Jurkat, Clone E6-1 (cell line): ENCODE measurements at regions not wholly inside any gene's neighbourhood (a gene's known extent, or its start where the extent isn't known, plus 50 kb on each side); places are given as distances from the start of the nearest gene placed in this dataset.
"Not testable (repeated sequence)": the region's sequence is repeated elsewhere in the genome, so short reads cannot be mapped to it uniquely, and the experiment has no call there.

Experiments used
- DNase-seq: peaks from one replicate; pipeline ENCODE4 v3.0.0-alpha.2; 2011; ENCODE audit warnings: low read depth, low spot score
- H3K4me3 ChIP-seq: 2 replicates; pipeline ENCODE4 v1.5.1; 2011; ENCODE audit warnings: mild to moderate bottlenecking, low read length, control low read depth, moderate library complexity

GRCh38 chr2:185436787-185437372, 301.7 kb upstream of the FSIP2 start:
- H3K4me3 ChIP-seq, result no peak overlapping the region
- no peak for DNase-seq

- DNase-seq, result no peak
These were observed 297.1 kb upstream of the FSIP2 start for GRCh38 chr2:185441486-185442005.

GRCh38 chr2:185456517-185456916, 282.1 kb upstream of the FSIP2 start:
- no peak overlapping the region for H3K4me3 ChIP-seq
- DNase-seq, result no peak

More at GRCh38 chr2:185441486-185442005, 297.1 kb upstream of the FSIP2 start:
- no peak overlapping the region for H3K4me3 ChIP-seq

- no peak for DNase-seq
- H3K4me3 ChIP-seq, result no peak overlapping the region
These were observed 275.1 kb upstream of the FSIP2 start for GRCh38 chr2:185463481-185463880.

- H3K4me3 ChIP-seq, result no peak overlapping the region
- DNase-seq, result no peak
These were observed 271.7 kb upstream of the FSIP2 start for GRCh38 chr2:185466915-185467314.

GRCh38 chr2:185471441-185471840, 267.2 kb upstream of the FSIP2 start:
- DNase-seq, result no peak
- H3K4me3 ChIP-seq, result no peak overlapping the region

GRCh38 chr2:185472574-185472973, 266.0 kb upstream of the FSIP2 start:
- no peak for DNase-seq

GRCh38 chr2:185473838-185474237, 264.8 kb upstream of the FSIP2 start:
- no peak for DNase-seq
- no peak overlapping the region for H3K4me3 ChIP-seq

More at GRCh38 chr2:185472574-185472973, 266.0 kb upstream of the FSIP2 start:
- no peak overlapping the region for H3K4me3 ChIP-seq

- no peak overlapping the region for H3K4me3 ChIP-seq
- DNase-seq, result no peak
These were observed 262.7 kb upstream of the FSIP2 start for GRCh38 chr2:185475914-185476313.

GRCh38 chr2:185477452-185477851, 261.2 kb upstream of the FSIP2 start:
- no peak for DNase-seq

GRCh38 chr2:185484602-185485001, 254.0 kb upstream of the FSIP2 start:
- no peak overlapping the region for H3K4me3 ChIP-seq

More at GRCh38 chr2:185477452-185477851, 261.2 kb upstream of the FSIP2 start:
- no peak overlapping the region for H3K4me3 ChIP-seq

GRCh38 chr2:185502351-185502750, 236.3 kb upstream of the FSIP2 start:
- no peak for DNase-seq
- H3K4me3 ChIP-seq, result no peak overlapping the region

More at GRCh38 chr2:185484602-185485001, 254.0 kb upstream of the FSIP2 start:
- no peak for DNase-seq

- DNase-seq, result no peak
- H3K4me3 ChIP-seq, result no peak overlapping the region
These were observed 230.9 kb upstream of the FSIP2 start for GRCh38 chr2:185507719-185508118.

- no peak for DNase-seq
- H3K4me3 ChIP-seq, result no peak overlapping the region
These were observed 228.5 kb upstream of the FSIP2 start for GRCh38 chr2:185510060-185510459.

GRCh38 chr2:185511925-185512324, 226.7 kb upstream of the FSIP2 start:
- H3K4me3 ChIP-seq, result no peak overlapping the region
- no peak for DNase-seq

- no peak overlapping the region for H3K4me3 ChIP-seq
- DNase-seq, result no peak
These were observed 216.1 kb upstream of the FSIP2 start for GRCh38 chr2:185522472-185522871.

GRCh38 chr2:185524242-185524641, 214.4 kb upstream of the FSIP2 start:
- not testable (repeated sequence) for DNase-seq, H3K4me3 ChIP-seq

- H3K4me3 ChIP-seq, result no peak overlapping the region
- no peak for DNase-seq
These were observed 212.4 kb upstream of the FSIP2 start for GRCh38 chr2:185526161-185526560.

- H3K4me3 ChIP-seq, result no peak overlapping the region
- no peak for DNase-seq
These were observed 206.9 kb upstream of the FSIP2 start for GRCh38 chr2:185531721-185532120.

- no peak for DNase-seq
- H3K4me3 ChIP-seq, result no peak overlapping the region
These were observed 200.9 kb upstream of the FSIP2 start for GRCh38 chr2:185537689-185538088.

- H3K4me3 ChIP-seq, result no peak overlapping the region
- DNase-seq, result no peak
These were observed 171.4 kb upstream of the FSIP2 start for GRCh38 chr2:185567196-185567595.
